GM10248 (cell line): ENCODE measurements at regions not wholly inside any gene's neighbourhood (a gene's known extent, or its start where the extent isn't known, plus 50 kb on each side); places are given as distances from the start of the nearest gene placed in this dataset.
"Not testable (repeated sequence)": the region's sequence is repeated elsewhere in the genome, so short reads cannot be mapped to it uniquely, and the experiment has no call there.

Experiments used
- CTCF ChIA-PET: fragments of 300-600 bp; sonication (Branson Sonifier 250); formaldehyde crosslinking; extraction: SDS; loops from one replicate; lab custom pipeline; 2021; ENCODE audit warnings: antibody characterized with exemption; lab: Yijun Ruan, JAX
- POLR2A ChIA-PET: fragments of 350-650 bp; sonication (Branson Sonifier 250); formaldehyde crosslinking; extraction: SDS; loops from one replicate; lab custom pipeline; 2020; ENCODE audit warnings: antibody characterized with exemption; lab: Yijun Ruan, JAX
- DNase-seq: peaks from one replicate; pipeline ENCODE4 v3.0.0; 2012; ENCODE audit errors: extremely low spot score
- TF ChIP-seq, protein P1 (sequence below): IDR thresholded peaks from 2 replicates; pipeline ENCODE4 v1.5.1; 2012; ENCODE audit warnings: mild to moderate bottlenecking, low read depth; ENCODE audit errors: extremely low read depth, missing control alignments, control extremely low read depth

DNA sequence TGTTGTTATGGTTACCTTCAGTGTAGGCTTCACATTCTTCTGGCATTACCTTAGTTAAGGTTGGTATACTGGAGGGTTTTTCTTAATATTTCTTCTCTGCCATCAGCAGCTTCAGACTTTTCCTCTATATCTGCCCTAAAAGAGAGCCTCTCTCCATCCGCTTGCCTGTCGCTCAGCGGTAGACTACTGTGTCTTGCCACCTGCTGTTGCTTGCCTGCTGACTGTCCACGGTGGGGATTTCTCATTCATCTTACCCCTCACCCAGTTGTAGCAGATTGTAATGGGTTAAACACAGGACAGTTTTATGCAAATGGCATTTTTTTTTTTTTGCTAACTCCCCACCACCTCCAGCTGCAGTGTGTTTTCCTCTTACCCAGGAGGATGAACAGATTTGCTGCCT, 577.2 kb downstream of the SLITRK5 start:
- TF ChIP-seq, protein P1, sequence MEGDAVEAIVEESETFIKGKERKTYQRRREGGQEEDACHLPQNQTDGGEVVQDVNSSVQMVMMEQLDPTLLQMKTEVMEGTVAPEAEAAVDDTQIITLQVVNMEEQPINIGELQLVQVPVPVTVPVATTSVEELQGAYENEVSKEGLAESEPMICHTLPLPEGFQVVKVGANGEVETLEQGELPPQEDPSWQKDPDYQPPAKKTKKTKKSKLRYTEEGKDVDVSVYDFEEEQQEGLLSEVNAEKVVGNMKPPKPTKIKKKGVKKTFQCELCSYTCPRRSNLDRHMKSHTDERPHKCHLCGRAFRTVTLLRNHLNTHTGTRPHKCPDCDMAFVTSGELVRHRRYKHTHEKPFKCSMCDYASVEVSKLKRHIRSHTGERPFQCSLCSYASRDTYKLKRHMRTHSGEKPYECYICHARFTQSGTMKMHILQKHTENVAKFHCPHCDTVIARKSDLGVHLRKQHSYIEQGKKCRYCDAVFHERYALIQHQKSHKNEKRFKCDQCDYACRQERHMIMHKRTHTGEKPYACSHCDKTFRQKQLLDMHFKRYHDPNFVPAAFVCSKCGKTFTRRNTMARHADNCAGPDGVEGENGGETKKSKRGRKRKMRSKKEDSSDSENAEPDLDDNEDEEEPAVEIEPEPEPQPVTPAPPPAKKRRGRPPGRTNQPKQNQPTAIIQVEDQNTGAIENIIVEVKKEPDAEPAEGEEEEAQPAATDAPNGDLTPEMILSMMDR, result no peak
- no peak for DNase-seq
- POLR2A ChIA-PET, result no interaction called here

DNA sequence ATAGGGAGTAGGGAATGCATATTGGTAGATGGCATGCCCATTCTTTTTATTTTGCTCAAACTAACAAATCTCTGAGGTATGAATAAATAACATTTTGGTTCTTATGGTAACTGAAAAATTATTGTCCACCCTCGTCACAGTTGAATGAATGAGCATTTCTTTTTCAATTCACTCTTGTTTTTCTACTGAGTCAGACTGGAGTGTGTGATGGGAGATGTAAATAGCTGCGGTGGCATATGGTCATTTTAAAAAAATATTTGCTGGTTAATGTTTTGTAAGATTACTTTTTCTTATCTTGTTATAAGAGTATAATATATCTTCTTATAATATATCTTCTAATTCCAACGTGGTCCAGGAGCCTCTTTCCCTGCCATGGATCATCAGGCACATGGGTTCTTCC, 586.5 kb downstream of the SLITRK5 start:
- ChIA-PET CTCF (interaction anchor here (1.6 kb wide), 1 partner anchor 14 kb away, joined by 4 read pairs; no protein-coding TSS in a partner anchor), POLR2A (no interaction called here)
- no peak for DNase-seq
- TF ChIP-seq, protein P1, result no peak

More for the DNA sequence above, 577.2 kb downstream of the SLITRK5 start:
- CTCF ChIA-PET, result no interaction called here

DNA sequence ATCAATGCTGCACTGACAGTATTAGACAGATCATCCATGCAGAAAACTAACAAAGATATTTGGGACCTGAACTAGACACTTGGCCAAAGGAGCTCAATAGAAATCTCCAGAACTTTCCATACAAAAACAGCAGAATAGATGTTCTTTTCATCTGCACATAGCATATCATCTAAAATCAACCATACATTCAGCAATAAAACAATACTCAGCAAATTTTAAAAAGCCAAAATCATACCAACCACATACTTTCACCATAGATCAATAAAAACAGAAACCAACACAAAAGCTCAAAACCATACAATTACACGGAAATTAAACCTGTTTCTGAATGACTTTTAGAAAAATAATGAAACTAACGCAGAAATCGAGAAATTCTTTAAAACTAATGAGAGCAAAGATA, 592.6 kb downstream of the SLITRK5 start:
- DNase-seq, result no peak
- ChIA-PET POLR2A (no interaction called here), CTCF (no interaction called here)
- TF ChIP-seq, protein P1, result no peak

DNA sequence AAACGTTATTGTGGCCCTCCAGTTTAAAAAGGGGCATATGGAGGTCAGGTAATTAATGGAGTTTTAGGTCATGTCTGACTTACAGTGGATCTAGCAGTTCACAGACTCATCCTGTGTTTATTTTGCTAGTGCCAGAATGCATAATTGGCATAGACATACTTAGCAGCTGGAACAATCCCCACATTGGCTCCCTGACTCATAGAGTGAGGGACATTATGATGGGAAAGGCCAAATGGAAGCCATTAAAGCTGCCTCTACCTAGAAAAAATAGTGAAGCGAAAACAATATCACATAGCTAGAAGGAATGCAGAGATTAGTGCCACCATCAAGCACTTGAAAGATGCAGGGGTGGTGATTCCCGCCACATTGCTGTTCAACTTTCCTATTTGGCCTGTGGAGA, 610.7 kb downstream of the SLITRK5 start:
- ChIA-PET POLR2A (no interaction called here), CTCF (no interaction called here)
- DNase-seq, result no peak
- TF ChIP-seq, protein P1, result no peak

DNA sequence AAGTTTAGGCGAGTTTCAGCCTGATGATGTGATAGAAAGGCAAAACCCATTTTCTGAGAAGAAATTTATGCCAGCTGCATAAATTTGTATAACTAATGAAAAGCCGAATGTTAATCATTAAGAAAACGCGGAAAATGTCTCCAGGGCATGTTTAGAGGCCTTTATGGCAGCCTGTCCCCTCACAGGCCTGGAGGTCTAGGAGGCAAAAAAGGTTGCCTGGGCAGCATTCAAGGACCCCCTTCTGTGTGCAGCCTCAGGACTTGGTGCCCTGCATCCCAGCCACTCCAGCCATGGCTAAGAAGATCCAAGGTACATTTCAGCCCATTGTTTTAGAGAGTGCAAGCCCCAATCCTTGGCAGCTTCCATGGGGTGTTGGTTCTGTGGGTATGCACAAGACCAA, 614.2 kb downstream of the SLITRK5 start:
- CTCF ChIA-PET, result no interaction called here
- no peak for DNase-seq
- POLR2A ChIA-PET, result no interaction called here
- TF ChIP-seq, protein P1, result no peak

DNA sequence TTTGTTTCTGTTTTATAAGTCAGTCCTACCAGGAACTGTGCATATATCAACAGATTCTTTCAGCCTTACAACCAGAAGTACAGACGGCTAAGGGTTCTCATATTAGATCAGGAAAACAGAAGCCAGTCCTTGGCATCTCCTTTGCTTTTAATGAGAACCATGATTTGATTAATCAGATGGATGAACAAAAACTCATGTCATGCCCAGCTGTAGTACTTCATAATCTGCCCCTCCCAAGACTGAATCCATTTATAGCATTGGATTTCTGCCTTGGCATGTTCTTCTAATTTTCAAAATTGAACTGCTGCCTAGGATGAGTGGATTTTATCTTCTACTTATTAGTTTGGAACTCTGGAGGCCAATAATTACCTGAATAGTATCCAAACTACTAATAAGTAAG, 617.2 kb downstream of the SLITRK5 start:
- ChIA-PET CTCF (no interaction called here), POLR2A (no interaction called here)
- TF ChIP-seq, protein P1, result no peak
- DNase-seq, result no peak

DNA sequence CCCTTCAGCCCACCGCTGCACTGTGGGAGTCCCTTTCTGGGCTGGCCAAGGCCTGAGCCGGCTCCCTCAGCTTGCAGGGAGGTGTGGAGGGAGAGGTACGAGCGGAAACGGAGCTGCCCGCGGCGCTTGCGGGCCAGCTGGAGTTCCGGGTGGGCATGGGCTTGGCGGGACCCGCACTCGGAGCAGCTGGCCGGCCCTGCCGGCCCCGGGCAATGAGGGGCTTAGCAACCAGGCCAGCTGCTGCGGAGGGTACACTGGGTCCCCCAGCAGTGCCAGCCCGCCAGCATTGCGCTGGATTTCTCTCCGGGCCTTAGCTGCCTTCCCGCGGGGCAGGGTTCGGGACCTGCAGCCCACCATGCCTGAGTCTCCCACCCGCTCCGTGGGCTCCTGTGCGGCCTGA, 620.6 kb downstream of the SLITRK5 start:
- POLR2A ChIA-PET, CTCF ChIA-PET, DNase-seq: not testable (repeated sequence)
